Common myeloid progenitor, CD34-positive (primary cell): ENCODE measurements at regions not wholly inside any gene's neighbourhood (a gene's known extent, or its start where the extent isn't known, plus 50 kb on each side); places are given as distances from the start of the nearest gene placed in this dataset.

Source experiments
- CTCF ChIA-PET: fragments of 350-600 bp; sonication (Branson Sonifier 250); formaldehyde crosslinking; loops from one replicate; lab custom pipeline; 2021; ENCODE audit warnings: antibody characterized with exemption; lab: Charles Lee
- POLR2A ChIA-PET: fragments of 350-600 bp; sonication (Branson Sonifier 250); formaldehyde crosslinking; loops from one replicate; lab custom pipeline; 2021; ENCODE audit warnings: antibody characterized with exemption; lab: Charles Lee
- DNase-seq, 3 donors: peaks; one replicate each; pipeline versions ENCODE4 v3.0.0 to v3.0.0-alpha.2; 2013
- H3K27ac ChIP-seq, 2 experiments: 1 replicate in 1 of 2; 2 replicates in 1 of 2; pipeline ENCODE4 v1.7.0; 2013; ENCODE audit warnings: inconsistent platforms in 2 of 2, low read length in 2 of 2, mild to moderate bottlenecking in 2 of 2, low read depth in 1 of 2, moderate library complexity in 1 of 2; ENCODE audit not compliant: severe bottlenecking in 2 of 2, insufficient read depth in 1 of 2, poor library complexity in 1 of 2
- H3K27me3 ChIP-seq, 5 experiments: replicated peaks in 2 of 5; 1 replicate in 3 of 5; 2 replicates in 2 of 5; pipeline versions ENCODE4 v1.6.1 to v1.7.0; 2013; ENCODE audit warnings: low read length in 4 of 5, mild to moderate bottlenecking in 2 of 5, moderate library complexity in 2 of 5, inconsistent platforms in 1 of 5; ENCODE audit not compliant: insufficient read depth in 5 of 5, control insufficient read depth in 4 of 5
- H3K36me3 ChIP-seq, 4 experiments: 1 replicate in 2 of 4; 2 replicates in 2 of 4; pipeline versions ENCODE4 v1.6.1 to v1.7.0; 2013; ENCODE audit warnings: low read length in 3 of 4, control low read depth in 1 of 4, mild to moderate bottlenecking in 1 of 4; ENCODE audit not compliant: control insufficient read depth in 4 of 4, insufficient read depth in 4 of 4
- H3K4me1 ChIP-seq, 4 experiments: 1 replicate in 3 of 4; 2 replicates in 1 of 4; pipeline versions ENCODE4 v1.6.1 to v1.7.1; 2013; ENCODE audit warnings: low read length in 3 of 4, mild to moderate bottlenecking in 3 of 4, control low read depth in 1 of 4, inconsistent platforms in 1 of 4, moderate library complexity in 1 of 4; ENCODE audit not compliant: control insufficient read depth in 4 of 4, insufficient read depth in 4 of 4; ENCODE audit errors: control extremely low read depth in 1 of 4
- H3K4me3 ChIP-seq, 7 experiments: 1 replicate in 4 of 7; 2 replicates in 3 of 7; pipeline versions ENCODE4 v1.5.1 to v1.7.0; 2013; ENCODE audit warnings: mild to moderate bottlenecking in 7 of 7, low read length in 6 of 7, moderate library complexity in 6 of 7, inconsistent platforms in 2 of 7, low read depth in 2 of 7, control low read depth in 1 of 7; ENCODE audit not compliant: insufficient read depth in 4 of 7, control insufficient read depth in 1 of 7; ENCODE audit errors: extremely low read depth in 1 of 7
- H3K9me3 ChIP-seq, 5 experiments: 1 replicate in 4 of 5; 2 replicates in 1 of 5; pipeline versions ENCODE4 v1.6.1 to v1.7.1; 2013; ENCODE audit warnings: low read length in 4 of 5, mild to moderate bottlenecking in 2 of 5, inconsistent platforms in 1 of 5, low read depth in 1 of 5, moderate library complexity in 1 of 5; ENCODE audit not compliant: control insufficient read depth in 4 of 5, insufficient read depth in 2 of 5; ENCODE audit errors: control extremely low read depth in 1 of 5
- WGBS: methylation state at CpG from one replicate; pipeline ENCODE4 v1.1.5; 2013; ENCODE audit not compliant: insufficient coverage; 5-methylcytosine and 5-hydroxymethylcytosine counted together

DNA sequence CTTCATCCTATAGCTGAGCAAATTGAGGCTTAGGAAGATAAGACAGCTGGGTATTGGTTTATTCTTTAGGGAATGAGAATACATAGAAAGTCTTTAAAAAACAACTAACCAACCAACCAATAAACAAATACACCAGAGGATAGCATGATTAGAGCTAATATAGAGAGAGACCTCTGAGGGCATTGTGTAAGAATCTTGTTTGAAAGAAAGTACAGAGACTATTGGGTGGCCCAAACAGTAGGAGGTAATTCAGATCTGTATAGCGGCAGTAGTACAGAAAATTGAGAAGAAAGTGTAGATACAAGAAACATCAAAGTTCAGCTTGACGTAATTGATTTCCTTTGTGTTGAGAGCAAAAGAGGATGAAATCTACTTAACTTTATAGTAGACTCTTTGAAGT is 1951.0 kb upstream of the ADGRL3 start:
- ChIA-PET POLR2A (no interaction called here), CTCF (interaction anchor here (1.2 to 1.7 kb wide), 3 partner anchors 952 to 960 kb away, joined by 3 to 4 read pairs (median 3); no protein-coding TSS in a partner anchor)

DNA sequence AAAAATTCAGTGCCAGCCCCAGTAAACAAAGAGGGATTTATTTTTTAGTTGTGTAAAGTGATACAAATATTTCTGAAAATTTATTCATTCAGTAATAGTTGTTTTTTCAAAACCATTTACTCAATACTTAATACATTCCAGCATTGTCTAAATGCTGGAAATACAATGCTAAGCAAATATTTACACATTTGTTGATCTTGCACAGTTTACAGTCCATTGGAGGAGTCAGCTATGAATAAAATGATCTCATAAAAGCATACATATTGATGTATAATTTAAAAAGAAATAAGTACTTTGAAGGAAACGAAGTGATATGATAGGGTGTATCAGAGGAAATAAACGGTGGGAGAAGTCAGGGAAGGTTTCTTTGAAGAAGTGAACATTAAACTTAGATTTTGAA is 1942.1 kb upstream of the ADGRL3 start:
- Histone ChIP-seq H3K4me1 (no peaks in the 10 kb centered on the region), H3K27ac (no peak overlapping the region), H3K27me3 (no peaks in the 10 kb centered on the region), H3K9me3 (no peaks in the 10 kb centered on the region), H3K4me3 (no peak overlapping the region), H3K36me3 (no peaks in the 10 kb centered on the region)
- WGBS, result 100% methylated on average over 2 of the region's 2 CpGs
- CTCF ChIA-PET, result no interaction called here
- POLR2A ChIA-PET, result no interaction called here
- DNase-seq, result no peak

More for the DNA sequence above, 1951.0 kb upstream of the ADGRL3 start:
- Histone ChIP-seq H3K4me1 (no peaks in the 10 kb centered on the region), H3K4me3 (no peak overlapping the region), H3K27ac (no peak overlapping the region), H3K27me3 (no peaks in the 10 kb centered on the region), H3K9me3 (no peaks in the 10 kb centered on the region), H3K36me3 (no peaks in the 10 kb centered on the region)
- WGBS, result 90% methylated on average over 2 of the region's 2 CpGs
- no peak for DNase-seq

DNA sequence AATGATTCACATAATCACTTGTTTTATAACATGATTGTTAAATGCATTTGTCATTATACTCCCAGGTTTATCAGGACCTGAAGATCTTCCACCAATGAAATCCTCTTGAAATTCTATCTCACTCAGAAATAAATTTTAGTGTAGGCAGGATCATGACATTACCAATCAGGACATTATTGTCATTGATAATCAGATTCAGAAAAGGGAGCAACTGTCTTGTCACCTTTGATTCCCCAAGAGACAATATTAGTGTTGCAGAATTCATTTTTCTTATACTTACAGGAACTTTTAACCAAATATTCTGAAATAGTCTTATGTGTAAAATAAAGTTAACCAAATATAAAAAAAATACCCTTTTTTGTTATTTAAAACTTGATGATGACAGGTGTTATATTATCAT is 1892.5 kb upstream of the ADGRL3 start:
- DNase-seq, result no peak
- Histone ChIP-seq H3K9me3 (no peaks in the 10 kb centered on the region), H3K4me1 (no peaks in the 10 kb centered on the region), H3K27me3 (no peaks in the 10 kb centered on the region), H3K4me3 (no peak overlapping the region), H3K36me3 (no peaks in the 10 kb centered on the region), H3K27ac (no peak overlapping the region)
- ChIA-PET CTCF (no interaction called here), POLR2A (no interaction called here)

DNA sequence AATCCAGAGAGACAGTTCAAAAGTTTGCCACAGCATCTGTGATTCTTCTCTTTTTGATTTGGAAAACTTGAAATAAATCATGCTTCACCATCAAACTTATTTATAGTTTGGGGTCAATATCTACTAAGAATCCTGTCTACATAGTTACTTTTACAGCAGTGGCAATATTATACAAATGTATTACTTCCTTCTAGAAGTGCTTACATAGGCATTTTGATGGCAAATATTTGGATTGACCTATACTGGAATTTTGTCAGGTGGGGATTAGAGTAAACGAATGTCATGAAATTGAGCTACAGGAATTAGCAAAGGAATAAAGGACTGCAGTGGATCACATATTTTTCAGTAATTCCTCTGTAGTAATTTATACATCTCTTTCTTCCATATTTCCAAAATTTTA is 1885.5 kb upstream of the ADGRL3 start:
- no peaks in the 10 kb centered on the region for H3K9me3 ChIP-seq
- DNase-seq, result no peak
- H3K36me3 ChIP-seq, result no peaks in the 10 kb centered on the region
- no CpG with 5 or more reads among the region's 1 CpG for WGBS
- H3K27me3 ChIP-seq, result no peaks in the 10 kb centered on the region
- POLR2A ChIA-PET, result no interaction called here
- no peak overlapping the region for H3K4me3 ChIP-seq
- no peaks in the 10 kb centered on the region for H3K4me1 ChIP-seq
- CTCF ChIA-PET, result no interaction called here
- no peak overlapping the region for H3K27ac ChIP-seq

- no peak overlapping the region for H3K4me3 ChIP-seq
- no peaks in the 10 kb centered on the region for H3K9me3 ChIP-seq
- DNase-seq, result no peak
- no peak overlapping the region for H3K27ac ChIP-seq
- no peaks in the 10 kb centered on the region for H3K27me3 ChIP-seq
- H3K4me1 ChIP-seq, result no peaks in the 10 kb centered on the region
- ChIA-PET POLR2A (no interaction called here), CTCF (no interaction called here)
- H3K36me3 ChIP-seq, result no peaks in the 10 kb centered on the region
These were observed 1860.5 kb upstream of the ADGRL3 start for GRCh38 chr4:59339631-59340030.

DNA sequence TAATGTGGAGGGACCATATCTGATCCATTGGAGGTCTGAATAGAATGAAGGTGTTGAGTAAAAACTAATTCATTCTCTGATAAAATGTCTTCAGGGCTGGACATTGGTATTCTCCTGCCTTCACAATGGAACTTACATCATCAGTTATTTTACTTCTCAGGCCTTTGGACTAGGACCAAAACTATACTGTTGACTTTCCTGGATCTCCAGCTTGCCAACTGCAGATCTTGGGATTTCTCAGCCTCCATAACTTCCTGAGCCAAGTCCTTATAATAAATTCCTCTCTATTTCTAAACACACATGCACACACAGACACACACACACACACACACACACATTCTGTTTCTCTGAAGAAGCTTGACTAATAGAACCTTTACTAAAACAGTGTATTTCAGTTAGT is 1858.6 kb upstream of the ADGRL3 start:
- Histone ChIP-seq H3K4me1 (no peaks in the 10 kb centered on the region), H3K36me3 (no peaks in the 10 kb centered on the region), H3K4me3 (no peak overlapping the region), H3K9me3 (no peaks in the 10 kb centered on the region), H3K27ac (no peak overlapping the region), H3K27me3 (no peaks in the 10 kb centered on the region)
- ChIA-PET POLR2A (no interaction called here), CTCF (no interaction called here)
- no peak for DNase-seq

DNA sequence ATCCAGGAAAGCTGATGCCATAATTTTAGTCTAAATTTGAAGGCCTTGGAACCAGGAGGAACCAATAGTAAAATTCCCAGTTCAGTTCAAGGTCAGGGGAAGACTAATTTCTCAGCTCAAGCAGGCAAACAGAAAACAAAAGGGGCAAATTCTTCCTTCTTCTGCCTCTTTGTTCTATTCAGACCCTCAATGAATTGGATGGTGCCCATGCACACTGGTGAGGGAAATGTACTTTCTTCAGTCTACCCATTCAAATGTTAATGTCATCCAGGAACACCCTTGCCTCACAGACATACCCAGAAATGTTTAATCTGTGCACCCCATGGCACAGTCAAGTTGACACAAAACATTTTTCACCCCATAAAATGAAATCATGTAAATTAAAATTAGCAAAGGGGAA is 1851.2 kb upstream of the ADGRL3 start:
- no peaks in the 10 kb centered on the region for H3K36me3 ChIP-seq
- DNase-seq, result no peak
- ChIA-PET POLR2A (no interaction called here), CTCF (no interaction called here)
- H3K9me3 ChIP-seq, result no peaks in the 10 kb centered on the region
- H3K27me3 ChIP-seq, result no peaks in the 10 kb centered on the region
- H3K4me3 ChIP-seq, result no peak overlapping the region
- no peak overlapping the region for H3K27ac ChIP-seq
- no peaks in the 10 kb centered on the region for H3K4me1 ChIP-seq

- H3K4me3 ChIP-seq, result no peak overlapping the region
- H3K27me3 ChIP-seq, result no peaks in the 10 kb centered on the region
- no peak overlapping the region for H3K27ac ChIP-seq
- POLR2A ChIA-PET, result no interaction called here
- no peak for DNase-seq
- no peaks in the 10 kb centered on the region for H3K36me3 ChIP-seq
- H3K4me1 ChIP-seq, result no peaks in the 10 kb centered on the region
- CTCF ChIA-PET, result no interaction called here
- no peaks in the 10 kb centered on the region for H3K9me3 ChIP-seq
These were observed 1830.9 kb upstream of the ADGRL3 start for GRCh38 chr4:59369229-59369628.
